SK-MEL-5 (cell line): ENCODE measurements at regions not wholly inside any gene's neighbourhood (a gene's known extent, or its start where the extent isn't known, plus 50 kb on each side); places are given as distances from the start of the nearest gene placed in this dataset.

Source experiments
- DNase-seq: peaks from one replicate; pipeline ENCODE4 v3.0.0-alpha.2; 2016; ENCODE audit warnings: low read depth, low spot score
- in situ Hi-C: cut with HindIII; loops from 2 replicates; pipeline ENCODE4 v1.10.0; 2016; ENCODE audit warnings: low sequenced_read_pairs, high pct_unique_total_duplicates, low pct_unique_long_range_greater_than_20kb

- in situ Hi-C loops, result no loop called here
- DNase-seq, result no peak
Observed at GRCh38 chr4:35970366-35970960, 273.9 kb downstream of the ARAP2 start.

GRCh38 chr4:35972814-35973213, 271.5 kb downstream of the ARAP2 start:
- no peak for DNase-seq
- in situ Hi-C loops, result no loop called here

DNA sequence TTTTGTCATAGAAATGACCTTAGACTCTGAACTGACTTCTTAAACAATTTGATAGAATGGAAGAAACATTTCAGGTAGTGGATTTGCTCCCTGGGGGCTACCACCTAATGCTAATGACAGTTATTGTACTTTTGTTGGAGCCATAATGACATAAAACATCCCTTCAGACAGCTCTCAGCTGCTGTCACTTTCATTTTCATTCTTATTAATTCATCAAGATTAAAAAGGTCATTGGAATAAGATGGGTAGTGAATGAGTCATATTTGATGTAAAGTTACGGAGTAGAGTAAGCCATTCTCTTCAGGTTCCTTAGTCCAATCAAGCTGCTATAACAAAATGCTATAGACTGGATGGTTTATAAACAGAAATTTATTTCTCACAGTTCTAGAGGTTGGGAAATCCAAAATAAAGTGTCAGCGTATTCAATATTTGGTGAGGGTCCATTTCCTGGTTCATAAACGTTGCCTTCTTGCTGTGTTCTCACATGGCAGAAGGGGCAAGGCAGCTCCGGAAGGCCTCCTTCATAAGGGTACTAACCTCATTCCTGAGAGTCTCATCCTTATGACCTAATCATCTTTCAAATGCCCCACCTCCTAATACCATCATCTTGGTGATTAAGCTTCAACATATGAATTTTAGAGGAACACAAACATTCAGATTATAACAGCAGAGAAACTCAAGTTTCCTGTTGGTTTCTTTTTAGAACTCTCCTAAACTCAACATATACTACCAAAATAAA, 268.5 kb downstream of the ARAP2 start:
- no peak for DNase-seq
- in situ Hi-C loops, result no loop called here

- in situ Hi-C loops, result no loop called here
- DNase-seq, result no peak
Observed at GRCh38 chr4:35978551-35978950, 265.8 kb downstream of the ARAP2 start.

- in situ Hi-C loops, result no loop called here
- no peak for DNase-seq
Observed at GRCh38 chr4:35982318-35982717, 262.0 kb downstream of the ARAP2 start.

- in situ Hi-C loops, result no loop called here
- DNase-seq, result no peak
Observed at GRCh38 chr4:35986537-35986936, 257.8 kb downstream of the ARAP2 start.

DNA sequence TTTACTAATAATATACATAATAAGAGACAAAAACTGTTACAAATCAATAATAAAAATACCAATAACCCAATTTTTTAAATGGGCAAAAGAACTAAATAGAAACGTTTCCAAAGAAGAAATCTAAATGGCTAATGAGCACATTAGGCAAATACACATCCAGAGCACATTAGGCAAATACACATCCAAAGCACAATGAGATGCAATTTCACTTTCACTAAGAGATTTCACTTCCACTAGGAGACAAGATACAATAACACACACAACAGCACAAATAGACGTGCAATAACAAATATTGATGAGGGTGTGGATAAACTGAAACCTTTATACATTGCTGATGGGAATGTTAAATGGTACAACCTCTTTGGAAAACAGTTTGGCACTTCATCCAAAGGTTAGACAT, 250.7 kb downstream of the ARAP2 start:
- in situ Hi-C loops, result no loop called here

DNA sequence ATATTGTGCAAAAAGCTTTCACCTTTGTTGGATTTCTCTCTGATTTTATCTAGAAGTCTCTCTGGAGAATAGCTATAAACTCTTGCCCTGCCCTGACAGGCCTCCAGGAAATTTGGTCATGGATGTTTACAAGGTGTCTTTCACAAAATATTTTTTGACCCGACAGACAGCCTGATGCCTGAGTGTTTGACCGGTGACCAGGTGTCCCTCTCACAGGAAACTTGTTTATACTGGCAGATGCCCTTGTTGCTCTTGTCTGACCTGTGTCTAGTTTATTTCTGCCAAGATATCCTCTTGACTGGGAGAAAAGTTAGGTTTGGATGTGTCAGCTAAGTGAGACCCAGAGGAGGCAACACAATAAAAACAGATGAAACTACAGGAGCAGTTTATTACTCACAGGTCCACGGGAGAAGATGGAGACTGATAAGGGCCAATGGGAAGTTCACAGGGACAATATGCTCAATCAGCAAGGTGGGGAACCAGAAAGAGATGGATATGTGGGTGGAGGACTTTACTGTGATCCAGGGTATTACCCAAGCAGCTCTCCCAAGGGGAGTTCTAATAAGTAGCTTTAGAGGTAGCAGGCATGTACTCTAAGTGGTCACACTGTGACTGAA, 243.3 kb downstream of the ARAP2 start:
- no peak for DNase-seq
- in situ Hi-C loops, result no loop called here

More for the DNA sequence above, 250.7 kb downstream of the ARAP2 start:
- DNase-seq, result no peak

- no peak for DNase-seq
- in situ Hi-C loops, result no loop called here
Observed at GRCh38 chr4:36003051-36003450, 241.3 kb downstream of the ARAP2 start.

- in situ Hi-C loops, result no loop called here
- no peak for DNase-seq
Observed at GRCh38 chr4:36004204-36004851, 240.0 kb downstream of the ARAP2 start.

DNA sequence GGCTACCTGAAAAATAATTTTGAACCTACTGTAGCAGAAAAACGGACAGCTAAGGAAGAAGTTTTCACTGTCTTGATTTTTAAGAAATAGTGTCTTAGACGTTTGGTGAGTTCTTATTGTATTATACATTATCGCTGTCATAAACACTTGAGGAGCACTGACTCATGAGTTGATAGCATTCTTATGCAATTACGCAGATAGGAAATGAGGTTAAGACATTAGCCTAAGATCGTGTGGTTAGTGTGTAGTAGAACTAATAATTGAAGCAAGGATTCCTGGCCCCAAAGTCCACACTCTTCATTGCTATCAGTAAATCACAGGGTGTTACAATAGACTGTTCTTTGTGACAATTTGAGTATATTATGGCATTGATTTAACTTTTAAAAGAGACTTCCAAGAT, 238.1 kb downstream of the ARAP2 start:
- in situ Hi-C loops, result no loop called here
- DNase-seq, result no peak

- DNase-seq, result no peak
- in situ Hi-C loops, result no loop called here
Observed at GRCh38 chr4:36010397-36010929, 233.9 kb downstream of the ARAP2 start.

GRCh38 chr4:36011381-36011780, 232.9 kb downstream of the ARAP2 start:
- in situ Hi-C loops, result no loop called here
- DNase-seq, result no peak

DNA sequence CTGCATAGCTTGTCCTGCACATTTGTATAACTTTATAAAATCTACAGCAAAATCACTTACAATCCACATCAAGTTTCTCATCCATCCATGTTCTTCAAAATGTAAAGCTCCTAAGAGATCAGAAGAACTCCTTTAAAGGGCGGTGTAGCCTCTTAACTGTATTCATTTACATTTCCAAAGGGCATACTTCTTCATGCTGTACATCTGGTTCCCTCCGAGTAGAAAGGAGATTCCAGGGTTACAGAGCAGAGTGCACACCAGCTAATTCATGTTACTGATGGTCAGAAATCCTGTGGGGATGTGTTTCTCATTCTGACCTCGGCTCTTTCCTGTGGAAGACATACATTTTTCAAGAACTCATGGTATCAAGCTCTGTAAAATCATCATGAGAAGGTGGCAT, 231.8 kb downstream of the ARAP2 start:
- in situ Hi-C loops, result no loop called here
- no peak for DNase-seq

DNA sequence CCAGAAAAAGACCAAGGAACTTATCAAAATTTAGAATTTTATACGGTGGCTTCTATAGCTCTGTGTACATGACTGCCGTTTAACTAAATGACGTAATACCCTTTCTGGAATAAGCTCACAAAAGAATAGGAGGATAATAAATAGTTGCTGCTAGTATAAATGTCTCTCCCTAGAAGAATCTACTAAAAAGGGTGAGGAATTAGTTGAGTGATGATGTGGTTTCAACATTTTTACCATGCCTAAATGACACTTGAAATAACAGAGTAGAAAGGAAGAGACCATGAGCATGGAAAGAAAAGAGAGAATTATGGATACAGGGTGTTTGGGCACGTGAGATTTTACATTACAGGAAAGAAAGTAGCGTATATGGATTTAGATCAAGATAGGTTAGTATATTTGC, 231.1 kb downstream of the ARAP2 start:
- no peak for DNase-seq
- in situ Hi-C loops, result no loop called here
